H4 (cell line): ENCODE measurements at regions not wholly inside any gene's neighbourhood (a gene's known extent, or its start where the extent isn't known, plus 50 kb on each side); places are given as distances from the start of the nearest gene placed in this dataset.

Source experiments
- DNase-seq: peaks from one replicate; pipeline ENCODE4 v3.0.0-alpha.2; 2015; ENCODE audit warnings: low spot score

DNA sequence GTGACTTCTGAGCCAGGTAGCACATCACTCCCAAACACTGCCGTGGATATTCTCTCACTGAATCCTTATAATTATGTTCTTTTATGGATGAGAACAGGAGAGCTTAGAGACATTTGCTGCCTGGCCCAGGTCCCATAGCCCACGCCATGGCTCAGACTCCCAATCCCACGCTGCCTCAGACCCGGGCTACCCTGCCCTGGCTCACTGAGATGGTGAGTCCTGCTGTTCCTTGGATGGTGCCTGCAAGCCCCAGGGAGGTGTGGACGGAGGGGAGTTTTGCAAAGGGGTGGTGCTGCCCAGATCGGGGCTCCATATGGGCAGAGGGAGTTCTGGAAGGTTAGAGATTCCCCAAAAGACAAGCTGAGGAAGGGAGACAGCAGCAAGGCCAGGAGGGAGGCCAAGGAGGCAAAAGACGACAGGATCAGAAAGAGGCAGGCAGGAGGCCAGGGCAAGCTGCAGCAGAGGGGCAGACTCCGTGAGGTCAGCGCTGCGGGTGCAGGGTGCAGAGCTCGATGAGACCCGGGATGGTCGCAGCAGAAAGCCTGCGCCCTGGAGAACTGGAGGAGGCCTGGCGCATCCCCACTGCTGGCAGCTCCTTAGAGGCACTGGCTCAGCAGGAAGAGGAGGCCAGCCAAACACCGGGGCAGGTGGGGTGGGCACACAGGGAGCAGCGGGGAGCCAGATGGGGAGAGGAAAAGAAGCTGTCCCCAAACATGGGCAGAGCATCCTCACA is 95.7 kb upstream of the ALDH1A3 start:
- no peak for DNase-seq

DNA sequence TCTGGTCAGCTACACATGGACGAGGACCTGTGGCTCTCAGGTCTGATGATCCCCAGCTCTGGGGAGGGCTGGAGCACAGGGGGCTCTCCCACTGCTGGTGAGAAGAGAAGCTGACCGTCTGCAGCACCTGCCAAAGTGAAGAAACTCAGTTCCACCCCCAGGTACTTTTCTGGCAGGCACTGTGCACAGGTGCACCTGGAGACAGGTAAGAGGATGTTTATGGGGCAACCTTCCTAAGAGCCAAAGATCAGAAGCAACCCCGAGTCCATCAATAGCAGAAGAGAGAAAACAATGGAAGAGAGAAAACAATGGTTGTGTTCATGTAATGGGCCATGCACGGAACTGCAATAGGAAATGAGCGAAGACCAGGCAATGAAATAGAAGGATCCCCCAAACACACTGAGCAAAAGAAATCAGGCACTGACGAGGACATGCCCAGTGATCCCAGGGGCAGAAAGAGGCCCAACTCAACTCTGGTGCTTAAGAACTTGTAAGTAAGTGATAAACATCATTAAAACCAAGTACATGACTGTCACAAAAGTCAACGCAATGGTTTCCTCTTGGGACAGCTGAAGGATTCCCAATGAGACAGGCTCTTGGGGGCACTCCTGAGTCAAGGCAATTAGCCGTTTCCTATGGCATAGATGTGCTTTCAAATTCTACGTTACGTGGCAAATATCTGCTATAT is 95.0 kb upstream of the ALDH1A3 start:
- no peak for DNase-seq

GRCh38 chr15:100785181-100786138 is 94.2 kb upstream of the ALDH1A3 start:
- DNase-seq: no peak

DNA sequence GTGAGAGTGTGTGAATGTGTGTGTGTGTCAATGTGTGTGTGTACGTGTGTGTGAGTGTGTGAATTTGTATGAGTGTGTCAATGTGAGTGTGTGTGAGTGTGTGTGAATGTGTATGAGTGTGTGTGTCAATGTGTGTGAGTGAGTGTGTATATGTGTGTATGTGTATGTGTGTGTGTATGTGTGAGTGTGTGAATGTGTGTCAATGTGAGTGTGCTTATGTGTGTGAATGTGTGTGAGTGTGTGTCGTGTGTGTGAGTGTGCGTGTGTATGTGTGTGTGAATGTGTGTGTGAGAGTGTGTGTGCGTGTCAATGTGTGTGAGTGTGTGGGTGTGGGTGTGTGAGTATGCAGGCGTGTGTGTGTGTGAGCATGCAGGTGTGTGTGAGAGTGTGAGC is 93.5 kb upstream of the ALDH1A3 start:
- DNase-seq: no peak

DNA sequence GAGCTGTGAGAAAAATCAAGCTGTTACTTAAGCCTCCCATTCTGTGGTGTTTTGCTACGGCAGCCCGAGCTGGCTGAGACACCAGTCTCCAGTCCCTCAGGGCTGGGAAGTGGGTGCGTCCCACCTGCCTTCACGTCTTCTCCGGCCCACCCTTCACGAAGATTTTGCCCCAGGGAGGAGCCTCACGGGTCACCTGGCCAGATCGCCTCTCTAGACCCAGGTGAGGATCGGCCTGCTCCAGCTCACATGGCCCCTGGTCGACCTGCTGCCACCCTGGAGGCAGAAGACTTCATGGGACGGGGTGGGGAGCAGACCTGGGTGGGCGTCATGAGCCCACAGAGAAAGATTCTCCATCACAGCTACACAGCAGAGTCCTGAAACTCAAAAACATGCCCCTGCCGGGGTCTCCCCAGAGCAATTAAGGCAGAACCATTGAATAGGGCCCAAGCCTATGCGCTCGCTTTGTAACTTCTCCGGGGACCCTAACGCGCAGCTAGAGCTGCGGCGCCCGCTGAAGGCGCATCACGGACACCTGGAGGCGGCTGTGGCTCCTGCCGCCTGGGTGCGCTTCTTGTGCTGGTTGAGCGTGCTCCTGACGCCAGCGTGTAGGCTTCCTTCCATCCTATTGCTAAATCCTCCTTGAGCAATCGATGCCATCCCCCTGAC is 92.6 kb upstream of the ALDH1A3 start:
- no peak for DNase-seq

DNA sequence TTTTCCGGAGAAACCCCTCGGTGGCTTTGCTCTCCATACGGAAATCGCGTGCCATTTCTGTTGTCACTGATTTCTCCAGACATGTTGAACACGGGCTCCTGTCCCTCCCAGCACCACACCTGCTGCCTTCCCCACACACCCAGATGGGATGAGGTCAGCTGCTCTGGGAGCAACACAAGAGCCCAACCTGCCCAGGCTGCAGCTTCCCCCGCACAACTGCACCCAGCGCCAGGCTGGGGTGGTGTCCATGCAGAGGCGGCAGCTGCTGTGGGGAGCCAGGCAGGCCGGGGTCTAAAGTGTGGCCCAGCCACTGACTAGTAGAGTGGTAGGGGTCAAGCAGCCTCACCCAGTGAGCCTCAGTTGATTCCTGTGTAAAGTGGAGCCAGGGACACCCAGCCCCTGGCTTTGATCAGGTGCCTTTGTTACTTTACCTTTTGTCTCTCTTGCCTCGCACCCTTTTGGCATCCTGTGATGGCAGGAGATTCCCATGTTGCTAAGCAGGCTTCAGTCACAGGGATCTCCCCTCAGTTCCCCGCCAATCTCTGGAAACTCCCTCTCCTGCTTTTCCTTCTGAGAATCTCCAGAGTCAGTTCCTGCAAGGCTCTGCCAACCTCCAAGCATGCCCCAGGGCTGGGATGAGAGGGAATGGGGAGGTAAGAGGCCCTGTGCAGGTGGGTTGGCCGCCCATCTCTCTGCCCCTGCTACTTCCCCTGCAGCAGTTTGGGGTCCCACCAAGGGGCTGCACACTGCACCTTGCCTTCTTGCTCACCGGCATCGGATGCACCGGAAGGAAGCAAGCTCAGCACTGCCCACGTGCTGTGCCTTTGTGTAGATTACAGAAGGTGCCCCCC is 91.8 kb upstream of the ALDH1A3 start:
- DNase-seq: no peak

DNA sequence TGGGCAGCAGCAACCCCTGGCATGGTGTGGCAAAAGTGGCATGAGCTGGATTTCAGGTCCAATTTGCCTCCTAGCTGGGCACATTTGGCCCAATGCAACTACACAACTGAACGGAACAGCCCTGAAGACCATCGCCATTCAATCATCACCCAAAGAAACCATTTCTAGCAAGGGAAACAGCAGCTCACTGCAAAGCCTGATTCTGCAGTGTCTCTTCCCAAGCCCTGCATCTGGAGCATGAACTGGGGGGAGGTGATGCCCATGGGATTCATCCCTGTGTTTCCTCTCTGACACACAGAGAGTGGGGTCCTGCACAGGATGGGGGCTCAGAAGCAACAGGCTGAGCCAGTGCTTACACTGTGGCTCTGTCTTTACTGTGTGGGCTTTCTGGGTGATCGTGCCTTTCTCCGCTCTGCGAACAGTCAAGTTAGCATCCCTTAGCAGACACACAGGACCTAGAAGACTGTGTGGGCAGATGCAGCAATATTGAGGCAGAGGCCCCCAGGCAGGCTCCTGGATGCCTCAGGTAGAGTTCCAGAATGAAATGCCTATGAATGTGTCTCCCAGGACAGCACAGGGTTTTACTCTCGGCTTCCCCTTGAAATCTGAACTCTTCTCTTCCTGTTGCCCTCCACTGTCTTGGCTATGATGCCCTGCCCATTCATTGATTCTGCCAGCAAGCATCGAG is 91.1 kb upstream of the ALDH1A3 start:
- no peak for DNase-seq

GRCh38 chr15:100790786-100791265 is 88.8 kb upstream of the ALDH1A3 start:
- DNase-seq: no peak

GRCh38 chr15:100794008-100794407 is 85.6 kb upstream of the ALDH1A3 start:
- no peak for DNase-seq

- no peak for DNase-seq
Measured at GRCh38 chr15:100801256-100801900, 78.3 kb upstream of the ALDH1A3 start.

- DNase-seq: no peak
Measured at GRCh38 chr15:100802421-100803170, 77.0 kb upstream of the ALDH1A3 start.

DNA sequence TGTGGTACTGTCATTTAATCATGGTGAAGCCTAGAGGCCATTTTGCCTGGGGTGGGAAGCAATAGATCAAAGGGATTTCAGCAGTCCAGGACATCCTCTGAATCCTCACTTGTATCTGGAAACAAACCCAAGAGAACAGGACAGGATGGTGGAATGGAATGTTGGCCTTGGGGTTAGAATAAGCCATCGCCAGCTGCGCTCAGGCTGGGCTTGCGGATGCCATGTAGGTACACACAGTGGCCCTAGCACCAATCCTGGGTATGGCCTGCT is 76.5 kb upstream of the ALDH1A3 start:
- no peak for DNase-seq

- no peak for DNase-seq
Measured at GRCh38 chr15:100806157-100806556, 73.5 kb upstream of the ALDH1A3 start.

GRCh38 chr15:100807028-100807427 is 72.6 kb upstream of the ALDH1A3 start:
- no peak for DNase-seq

- DNase-seq: no peak
Measured at GRCh38 chr15:100808691-100809090, 70.9 kb upstream of the ALDH1A3 start.

GRCh38 chr15:100809151-100809550 is 70.5 kb upstream of the ALDH1A3 start:
- DNase-seq: no peak

DNA sequence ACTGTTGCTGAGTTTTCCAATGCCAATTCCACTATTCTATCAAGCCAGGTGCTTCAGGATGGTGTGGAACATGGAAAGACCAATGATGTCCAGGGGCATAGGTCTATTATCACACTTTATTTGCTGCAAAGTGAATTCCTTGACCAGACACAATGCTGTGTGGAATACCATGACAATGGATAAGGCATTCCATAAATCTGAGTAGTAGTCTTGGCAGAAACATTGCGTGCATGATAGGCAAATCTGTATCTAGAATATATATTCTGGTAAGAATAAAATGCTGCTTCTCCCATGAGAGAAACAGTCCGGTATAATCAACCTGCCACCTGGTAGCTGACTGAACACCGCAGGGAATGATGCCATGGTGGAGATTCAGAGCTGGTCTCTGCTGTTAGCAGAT is 70.0 kb upstream of the ALDH1A3 start:
- no peak for DNase-seq

DNA sequence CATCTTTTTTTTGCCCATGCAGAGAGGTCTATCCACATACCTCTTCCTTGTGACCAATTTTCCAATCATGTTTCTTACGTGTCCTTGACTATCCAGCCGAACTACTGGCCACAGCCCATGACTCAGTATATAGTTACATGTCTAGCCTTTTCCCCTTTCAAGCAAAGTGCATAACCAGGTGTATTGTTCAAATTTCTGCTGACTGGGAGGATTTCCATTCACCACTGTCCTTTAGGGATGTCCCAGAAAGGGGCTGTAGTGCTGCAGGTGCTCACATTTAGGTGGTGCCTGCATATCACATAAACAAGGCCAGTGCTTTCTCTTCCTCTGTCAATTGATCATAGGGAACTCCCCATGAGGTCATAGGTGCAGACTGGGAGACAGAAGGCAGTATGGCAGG is 69.4 kb upstream of the ALDH1A3 start:
- no peak for DNase-seq

GRCh38 chr15:100810831-100811230 is 68.8 kb upstream of the ALDH1A3 start:
- DNase-seq: no peak
